ENCODE measurements at regions not wholly inside any gene's neighbourhood (a gene's known extent, or its start where the extent isn't known, plus 50 kb on each side); places are given as distances from the start of the nearest gene placed in this dataset.

DNA sequence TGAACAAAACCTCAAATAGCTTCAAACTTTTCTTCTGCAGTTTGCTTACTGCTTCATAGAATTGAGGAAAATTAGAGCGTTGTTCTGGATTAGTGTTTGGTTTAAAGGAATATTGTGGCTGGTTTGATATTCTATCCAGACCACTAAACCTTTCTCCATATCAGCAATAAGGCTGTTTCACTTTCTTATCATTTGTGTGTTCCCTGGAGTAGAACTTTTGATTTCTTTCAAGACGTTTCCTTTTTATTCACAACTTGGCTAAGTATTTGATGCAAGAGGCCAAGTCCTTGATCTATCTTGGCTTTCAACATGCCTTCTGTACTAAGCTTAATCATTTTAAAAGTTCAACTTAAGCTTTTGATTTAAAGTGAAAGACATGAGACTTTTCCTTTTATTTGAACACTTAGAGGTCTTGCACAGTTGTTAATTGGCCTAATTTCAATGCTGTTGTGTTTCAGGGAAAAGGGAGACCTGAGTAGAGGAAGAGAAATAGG lies 359.1 kb downstream of the S1PR1 start:
- TF ChIP-seq, protein P1, sequence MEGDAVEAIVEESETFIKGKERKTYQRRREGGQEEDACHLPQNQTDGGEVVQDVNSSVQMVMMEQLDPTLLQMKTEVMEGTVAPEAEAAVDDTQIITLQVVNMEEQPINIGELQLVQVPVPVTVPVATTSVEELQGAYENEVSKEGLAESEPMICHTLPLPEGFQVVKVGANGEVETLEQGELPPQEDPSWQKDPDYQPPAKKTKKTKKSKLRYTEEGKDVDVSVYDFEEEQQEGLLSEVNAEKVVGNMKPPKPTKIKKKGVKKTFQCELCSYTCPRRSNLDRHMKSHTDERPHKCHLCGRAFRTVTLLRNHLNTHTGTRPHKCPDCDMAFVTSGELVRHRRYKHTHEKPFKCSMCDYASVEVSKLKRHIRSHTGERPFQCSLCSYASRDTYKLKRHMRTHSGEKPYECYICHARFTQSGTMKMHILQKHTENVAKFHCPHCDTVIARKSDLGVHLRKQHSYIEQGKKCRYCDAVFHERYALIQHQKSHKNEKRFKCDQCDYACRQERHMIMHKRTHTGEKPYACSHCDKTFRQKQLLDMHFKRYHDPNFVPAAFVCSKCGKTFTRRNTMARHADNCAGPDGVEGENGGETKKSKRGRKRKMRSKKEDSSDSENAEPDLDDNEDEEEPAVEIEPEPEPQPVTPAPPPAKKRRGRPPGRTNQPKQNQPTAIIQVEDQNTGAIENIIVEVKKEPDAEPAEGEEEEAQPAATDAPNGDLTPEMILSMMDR (IDR thresholded peaks at IDR 0.05): no peak
- TF ChIP-seq EZH2 (IDR thresholded peaks at IDR 0.05): no peak
- TF ChIP-seq EZH2phosphoT487 (IDR thresholded peaks at IDR 0.05): no peak

Data from neural progenitor cell (in vitro differentiated cells).